ENCODE measurements at regions not wholly inside any gene's neighbourhood (a gene's known extent, or its start where the extent isn't known, plus 50 kb on each side); places are given as distances from the start of the nearest gene placed in this dataset.

DNA sequence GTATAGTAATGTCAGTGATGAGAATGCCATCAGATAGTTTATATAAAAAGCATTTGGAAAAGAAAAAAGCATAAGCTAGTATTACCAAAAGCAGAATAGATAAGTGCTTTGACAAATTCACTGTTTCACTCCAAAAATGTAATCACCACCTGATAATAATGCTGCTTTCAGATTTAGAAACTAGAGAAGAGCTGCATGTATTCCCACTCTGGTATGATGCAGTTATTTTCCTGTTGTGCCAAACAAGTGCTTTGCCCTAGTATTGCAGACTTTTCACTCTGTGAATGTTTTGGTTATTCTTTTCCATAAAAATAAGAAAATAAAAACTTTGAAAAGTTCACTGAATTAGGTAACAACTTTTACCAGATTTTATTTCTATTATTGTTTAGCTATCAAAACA lies 267.7 kb upstream of the TET2 start:
- TF ChIP-seq CTCF (IDR thresholded peaks at IDR 0.05) (no peak), POLR2A (IDR thresholded peaks at IDR 0.05) (no peak)

Measured in adrenal gland (tissue), 5 donors.